Endodermal cell (in vitro differentiated cells): ENCODE measurements at regions not wholly inside any gene's neighbourhood (a gene's known extent, or its start where the extent isn't known, plus 50 kb on each side); places are given as distances from the start of the nearest gene placed in this dataset.

ENCODE experiments used
- DNase-seq: peaks from one replicate; pipeline ENCODE4 v3.0.0-alpha.2; 2017
- H3K27ac ChIP-seq: 2 replicates; pipeline ENCODE4 v1.5.1; 2013; ENCODE audit warnings: mild to moderate bottlenecking, low read depth, low read length, moderate library complexity
- H3K27me3 ChIP-seq: 2 replicates; pipeline ENCODE4 v1.6.1; 2013; ENCODE audit warnings: mild to moderate bottlenecking, low read length, moderate library complexity; ENCODE audit not compliant: insufficient read depth, control insufficient read depth, poor library complexity, severe bottlenecking
- H3K36me3 ChIP-seq: 2 replicates; pipeline ENCODE4 v1.7.0; 2013; ENCODE audit warnings: mild to moderate bottlenecking, low read length, moderate library complexity; ENCODE audit not compliant: control insufficient read depth, insufficient read depth
- H3K4me1 ChIP-seq: one replicate; pipeline ENCODE4 v1.7.0; 2013; ENCODE audit warnings: low read length; ENCODE audit not compliant: control insufficient read depth, insufficient read depth
- H3K4me3 ChIP-seq: 2 replicates; pipeline ENCODE4 v1.5.1; 2013; ENCODE audit warnings: mild to moderate bottlenecking, low read length, moderate library complexity
- H3K9ac ChIP-seq: 2 replicates; pipeline ENCODE4 v1.6.1; 2013; ENCODE audit warnings: mild to moderate bottlenecking, low read length, moderate library complexity; ENCODE audit not compliant: poor library complexity, severe bottlenecking; ENCODE audit errors: extremely low read depth
- H3K9me3 ChIP-seq: 2 replicates; pipeline ENCODE4 v1.6.1; 2013; ENCODE audit warnings: mild to moderate bottlenecking, low read length, moderate library complexity; ENCODE audit not compliant: control insufficient read depth
- H3K27ac Mint-ChIP-seq: 2 replicates; pipeline ENCODE4 v1.8.0; 2020; ENCODE audit warnings: mixed read lengths
- H3K27me3 Mint-ChIP-seq: 2 replicates; pipeline ENCODE4 v1.8.0; 2021; ENCODE audit warnings: mild to moderate bottlenecking, mixed read lengths; ENCODE audit not compliant: insufficient read depth
- H3K36me3 Mint-ChIP-seq: 2 replicates; pipeline ENCODE4 v1.8.0; 2020; ENCODE audit warnings: low read depth, mixed read lengths
- H3K4me1 Mint-ChIP-seq: 2 replicates; pipeline ENCODE4 v1.8.0; 2020; ENCODE audit warnings: mixed read lengths
- H3K4me3 Mint-ChIP-seq: 2 replicates; pipeline ENCODE4 v1.8.0; 2020; ENCODE audit warnings: mild to moderate bottlenecking, moderate library complexity, mixed read lengths
- H3K9me3 Mint-ChIP-seq: 2 replicates; pipeline ENCODE4 v1.8.0; 2020; ENCODE audit warnings: mild to moderate bottlenecking, mixed read lengths
- CTCF ChIP-seq: fragments of 200-600 bp; sonication (generic); conservative IDR thresholded peaks from 2 replicates; pipeline ENCODE4 v1.5.0; 2021; ENCODE audit warnings: antibody characterized with exemption, mild to moderate bottlenecking
- WGBS, 2 experiments: methylation state at CpG; one replicate each; pipeline versions ENCODE4 v1.1.5 to v1.1.7; 2013; ENCODE audit warnings: missing lambda C conversion rate in 2 of 2, mixed read lengths in 1 of 2; ENCODE audit not compliant: insufficient coverage in 1 of 2, insufficient read length in 1 of 2; 5-methylcytosine and 5-hydroxymethylcytosine counted together

GRCh38 chr20:20896606-20897005 is 184.2 kb upstream of the RALGAPA2 start:
- no peak for DNase-seq
- peaks cover 45% of the 10 kb centered on the region for H3K27me3 ChIP-seq
- Mint-ChIP-seq H3K9me3 (peaks cover 17% of the 10 kb centered on the region), H3K27me3 (peaks cover 38% of the 10 kb centered on the region), H3K4me3 (no peak overlapping the region), H3K36me3 (no peaks in the 10 kb centered on the region), H3K4me1 (peaks cover 21% of the 10 kb centered on the region), H3K27ac (no peak overlapping the region)
- H3K4me1 ChIP-seq, result peaks cover 5% of the 10 kb centered on the region
- H3K4me3 ChIP-seq, result no peak overlapping the region
- no peaks in the 10 kb centered on the region for H3K36me3 ChIP-seq
- no peak overlapping the region for H3K9ac ChIP-seq
- no peak for TF ChIP-seq CTCF
- H3K27ac ChIP-seq, result no peak overlapping the region
- 92 to 93% methylated on average over 2 to 3 of the region's 3 CpGs for WGBS, 2 experiments
- peaks cover 13% of the 10 kb centered on the region for H3K9me3 ChIP-seq

DNA sequence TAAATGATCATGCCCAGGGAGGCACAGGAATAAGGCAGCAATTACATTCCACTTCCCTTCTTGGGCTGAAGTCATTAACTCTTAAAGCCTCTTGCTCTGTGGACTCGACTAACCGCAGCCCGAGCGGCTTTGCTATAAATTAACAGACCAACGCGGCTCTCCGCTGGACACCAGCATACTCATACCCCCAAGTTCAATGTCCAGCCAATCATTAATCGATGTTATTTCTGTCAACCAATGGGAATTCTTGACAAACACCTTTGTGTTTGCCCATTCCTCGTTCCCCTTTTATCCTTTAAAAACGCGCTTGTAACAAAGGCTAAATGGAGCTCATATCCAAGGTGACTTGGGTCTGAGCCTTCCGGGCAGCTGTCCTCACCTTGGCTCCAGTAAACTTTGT is 183.1 kb upstream of the RALGAPA2 start:
- Mint-ChIP-seq H3K4me1 (peaks cover 21% of the 10 kb centered on the region), H3K9me3 (peaks cover 13% of the 10 kb centered on the region), H3K27me3 (peaks cover 46% of the 10 kb centered on the region), H3K27ac (no peak overlapping the region), H3K4me3 (no peak overlapping the region), H3K36me3 (no peaks in the 10 kb centered on the region)
- no peak overlapping the region for H3K9ac ChIP-seq
- WGBS, 2 experiments, result 94 to 97% methylated on average over 8 to 12 of the region's 12 CpGs
- H3K4me1 ChIP-seq, result peaks cover 5% of the 10 kb centered on the region
- H3K9me3 ChIP-seq, result peaks cover 12% of the 10 kb centered on the region
- no peak for TF ChIP-seq CTCF
- no peak overlapping the region for H3K27ac ChIP-seq
- H3K4me3 ChIP-seq, result no peak overlapping the region
- no peaks in the 10 kb centered on the region for H3K36me3 ChIP-seq
- DNase-seq, result no peak
- peaks cover 56% of the 10 kb centered on the region for H3K27me3 ChIP-seq

DNA sequence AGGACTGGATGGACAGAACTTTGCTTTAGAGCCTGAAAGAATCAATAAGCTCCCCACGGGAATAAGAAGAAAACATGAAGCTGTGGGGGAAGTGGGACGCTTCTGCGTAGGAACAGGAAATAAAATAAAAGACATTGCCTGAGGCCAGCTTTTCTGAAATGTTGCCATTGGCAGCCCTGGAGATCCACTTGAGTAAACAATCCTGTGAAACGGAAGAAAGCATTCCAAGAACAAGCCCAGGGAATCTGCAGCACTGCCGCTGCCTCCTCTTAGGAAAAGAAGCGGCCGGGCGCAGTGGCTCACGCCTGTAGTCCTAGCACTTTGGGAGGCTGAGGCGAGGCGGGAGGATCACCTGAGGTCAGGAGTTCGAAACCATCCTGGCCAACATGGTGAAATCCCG is 182.3 kb upstream of the RALGAPA2 start:
- no peak overlapping the region for H3K27ac Mint-ChIP-seq
- 81 to 90% methylated on average over 12 to 13 of the region's 13 CpGs for WGBS, 2 experiments
- no peak overlapping the region for H3K4me3 Mint-ChIP-seq

More for the DNA sequence above, 182.3 kb upstream of the RALGAPA2 start:
- H3K27ac ChIP-seq, result no peak overlapping the region
- H3K9ac ChIP-seq, result no peak overlapping the region
- H3K36me3 Mint-ChIP-seq, result no peaks in the 10 kb centered on the region
- H3K27me3 Mint-ChIP-seq, result peaks cover 50% of the 10 kb centered on the region
- no peak overlapping the region for H3K4me3 ChIP-seq
- no peak for TF ChIP-seq CTCF
- peaks cover 13% of the 10 kb centered on the region for H3K9me3 Mint-ChIP-seq
- peaks cover 63% of the 10 kb centered on the region for H3K27me3 ChIP-seq
- H3K36me3 ChIP-seq, result no peaks in the 10 kb centered on the region
- DNase-seq, result no peak
- H3K9me3 ChIP-seq, result peaks cover 12% of the 10 kb centered on the region
- H3K4me1 ChIP-seq, result peaks cover 5% of the 10 kb centered on the region
- H3K4me1 Mint-ChIP-seq, result peaks cover 21% of the 10 kb centered on the region
